ENCODE measurements at regions not wholly inside any gene's neighbourhood (a gene's known extent, or its start where the extent isn't known, plus 50 kb on each side); places are given as distances from the start of the nearest gene placed in this dataset.

DNA sequence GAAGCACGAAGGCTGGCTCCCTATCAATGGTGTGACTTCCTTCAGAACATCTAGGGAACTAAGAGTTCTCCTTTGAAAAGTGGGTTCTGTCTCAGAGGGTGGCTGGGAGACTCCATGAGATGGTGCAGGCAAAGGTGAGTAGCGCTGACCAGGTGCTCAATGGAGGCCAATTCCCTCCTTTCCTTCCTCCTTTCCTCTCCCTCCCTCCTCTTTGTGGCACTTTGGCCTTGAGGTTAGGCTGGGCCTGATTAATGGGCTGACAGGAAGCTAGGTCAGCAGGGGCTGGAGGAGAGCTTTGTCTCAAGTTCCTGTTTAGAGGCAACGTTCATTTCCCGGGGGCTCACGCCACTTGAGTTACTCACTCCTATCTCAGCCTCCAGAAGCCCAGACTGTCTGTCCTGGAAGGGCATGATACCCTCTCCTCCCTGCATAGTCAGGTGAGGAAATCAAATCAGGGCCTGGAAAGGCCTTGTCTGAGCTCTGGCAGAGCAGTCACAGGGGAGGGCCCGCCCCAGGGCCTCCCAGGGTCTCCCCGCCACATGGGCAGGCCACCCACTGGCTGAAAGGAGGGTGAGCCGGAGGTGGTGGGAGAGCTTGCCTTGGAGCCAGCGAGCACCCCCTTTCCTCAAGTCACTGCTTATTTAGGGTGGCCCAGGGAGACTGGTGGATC, 58.4 kb upstream of the SSBP3 start:
- no peaks in the 10 kb centered on the region for H3K9me3 Mint-ChIP-seq
- H3K27me3 Mint-ChIP-seq (ENCODE audit: low read depth), result no peaks in the 10 kb centered on the region
- no peak for DNase-seq
- peak overlapping the region; percentile 18 to 68 for H3K4me3 Mint-ChIP-seq
- ATAC-seq (replicated peaks in 1 of 2), result peak in 1 of 2 donors; percentile 29
- peaks cover 42% of the 10 kb centered on the region for H3K4me1 Mint-ChIP-seq (ENCODE audit: low read depth)
- no peaks in the 10 kb centered on the region for H3K36me3 Mint-ChIP-seq (ENCODE audit: insufficient read depth in 2 of 2)
- H3K27ac Mint-ChIP-seq, result peak overlapping the region; percentile 13

DNA sequence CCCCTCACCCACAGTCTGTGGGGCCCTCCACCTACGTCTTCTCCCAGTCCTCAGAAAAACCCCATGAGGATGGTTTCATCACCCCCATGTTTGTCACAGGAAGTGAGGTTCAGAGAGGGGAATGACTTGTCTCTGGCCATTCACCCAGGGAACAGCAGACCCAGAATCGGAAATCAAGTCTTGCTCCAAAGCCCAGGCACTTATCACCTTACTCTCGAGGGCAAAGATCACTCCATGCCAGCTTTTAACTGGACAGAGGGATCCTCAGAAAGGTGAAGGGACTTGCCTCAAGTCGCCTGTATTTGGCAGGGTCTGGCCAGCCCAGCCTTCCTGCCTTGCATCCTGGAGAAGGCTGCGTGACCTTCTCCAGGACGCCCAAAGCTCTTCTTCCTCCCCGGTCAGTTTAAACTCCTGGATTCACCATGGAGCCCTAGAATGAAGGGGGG, 57.9 kb upstream of the SSBP3 start:
- DNase-seq, result peak; percentile 41 to 53
- peaks cover 43% of the 10 kb centered on the region for H3K4me1 Mint-ChIP-seq (ENCODE audit: low read depth)
- ATAC-seq (replicated peaks in 1 of 2), result peak; percentile 82 to 84
- peak overlapping the region; percentile 13 for H3K27ac Mint-ChIP-seq
- no peaks in the 10 kb centered on the region for H3K36me3 Mint-ChIP-seq (ENCODE audit: insufficient read depth in 2 of 2)
- H3K9me3 Mint-ChIP-seq, result no peaks in the 10 kb centered on the region
- H3K4me3 Mint-ChIP-seq, result peak overlapping the region; percentile 27 to 68
- H3K27me3 Mint-ChIP-seq (ENCODE audit: low read depth), result no peaks in the 10 kb centered on the region

GRCh38 chr1:54463259-54464030, 57.3 kb upstream of the SSBP3 start:
- DNase-seq (no peak), ATAC-seq (replicated peaks in 1 of 2) (no peak)
- H3K9me3 Mint-ChIP-seq, result no peaks in the 10 kb centered on the region
- no peaks in the 10 kb centered on the region for H3K27me3 Mint-ChIP-seq (ENCODE audit: low read depth)
- peaks cover 38% of the 10 kb centered on the region for H3K4me1 Mint-ChIP-seq (ENCODE audit: low read depth)
- H3K4me3 Mint-ChIP-seq, result peak overlapping the region; percentile 27 to 68
- H3K27ac Mint-ChIP-seq, result peak overlapping the region; percentile 13
- H3K36me3 Mint-ChIP-seq (ENCODE audit: insufficient read depth in 2 of 2), result no peaks in the 10 kb centered on the region

GRCh38 chr1:54462597-54463258, 56.5 kb upstream of the SSBP3 start:
- Mint-ChIP-seq H3K36me3 (ENCODE audit: insufficient read depth in 2 of 2) (no peaks in the 10 kb centered on the region), H3K27me3 (ENCODE audit: low read depth) (no peaks in the 10 kb centered on the region)

DNA sequence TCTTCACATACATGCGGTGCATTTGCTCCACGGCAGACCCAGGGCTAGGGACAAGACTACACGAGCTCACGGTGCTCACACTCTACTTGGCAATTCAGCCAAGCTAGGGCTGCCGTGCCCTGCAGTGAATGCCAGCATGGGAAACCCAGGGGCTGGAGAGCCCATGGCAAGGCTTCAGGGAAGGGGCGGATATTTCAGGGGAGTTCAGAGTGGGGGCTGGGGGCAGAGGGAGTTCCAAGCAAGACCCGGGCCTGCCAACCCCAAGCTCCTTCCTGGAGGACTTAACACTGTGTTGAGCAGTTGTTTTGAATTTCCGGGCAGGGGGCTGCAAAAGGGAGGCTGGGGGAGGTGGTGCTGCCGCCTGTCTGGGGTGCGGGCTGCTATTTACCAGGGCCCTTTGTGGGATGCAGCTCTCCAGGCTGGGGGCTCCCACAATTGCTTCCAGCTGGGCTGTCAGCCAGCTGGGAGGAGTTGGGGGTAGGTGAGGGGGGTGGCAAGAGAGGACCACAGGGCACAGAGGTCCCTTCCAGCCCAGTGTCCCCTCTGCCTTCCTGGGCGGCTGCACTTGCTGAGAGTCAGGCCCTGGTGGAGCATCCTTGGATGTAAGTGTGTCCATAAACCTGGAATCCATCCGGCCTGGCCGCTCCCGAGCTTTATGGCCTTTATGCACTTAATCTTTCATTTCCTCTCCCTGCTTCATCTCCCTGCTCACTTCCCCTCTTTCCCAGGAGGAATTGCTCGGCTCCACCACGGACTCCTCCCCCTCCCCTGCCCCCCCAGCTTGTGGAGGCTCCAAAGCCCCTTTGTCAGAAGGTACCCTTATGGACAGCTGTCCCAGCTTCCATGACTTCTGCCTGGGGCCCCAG, 55.8 kb upstream of the SSBP3 start:
- Mint-ChIP-seq H3K4me3 (peak overlapping the region in 1 of 2 donors; percentile 20), H3K36me3 (ENCODE audit: insufficient read depth in 2 of 2) (no peaks in the 10 kb centered on the region), H3K27ac (no peak overlapping the region), H3K27me3 (ENCODE audit: low read depth) (no peaks in the 10 kb centered on the region), H3K9me3 (no peaks in the 10 kb centered on the region), H3K4me1 (ENCODE audit: low read depth) (peaks cover 42% of the 10 kb centered on the region)
- DNase-seq, result no peak
- no peak for ATAC-seq (replicated peaks in 1 of 2)

More at GRCh38 chr1:54462597-54463258, 56.5 kb upstream of the SSBP3 start:
- Mint-ChIP-seq H3K4me3 (no peak overlapping the region), H3K9me3 (no peaks in the 10 kb centered on the region), H3K4me1 (ENCODE audit: low read depth) (peaks cover 42% of the 10 kb centered on the region), H3K27ac (no peak overlapping the region)
- DNase-seq (no peak), ATAC-seq (replicated peaks in 1 of 2) (no peak)

- ATAC-seq (replicated peaks in 1 of 2) (no peak), DNase-seq (no peak)
- no peak overlapping the region for H3K4me3 Mint-ChIP-seq
- H3K36me3 Mint-ChIP-seq (ENCODE audit: insufficient read depth in 2 of 2), result no peaks in the 10 kb centered on the region
- no peaks in the 10 kb centered on the region for H3K9me3 Mint-ChIP-seq
- H3K4me1 Mint-ChIP-seq (ENCODE audit: low read depth), result peaks cover 42% of the 10 kb centered on the region
- H3K27me3 Mint-ChIP-seq (ENCODE audit: low read depth), result no peaks in the 10 kb centered on the region
- no peak overlapping the region for H3K27ac Mint-ChIP-seq
Measured at GRCh38 chr1:54460861-54461387, 54.7 kb upstream of the SSBP3 start.

DNA sequence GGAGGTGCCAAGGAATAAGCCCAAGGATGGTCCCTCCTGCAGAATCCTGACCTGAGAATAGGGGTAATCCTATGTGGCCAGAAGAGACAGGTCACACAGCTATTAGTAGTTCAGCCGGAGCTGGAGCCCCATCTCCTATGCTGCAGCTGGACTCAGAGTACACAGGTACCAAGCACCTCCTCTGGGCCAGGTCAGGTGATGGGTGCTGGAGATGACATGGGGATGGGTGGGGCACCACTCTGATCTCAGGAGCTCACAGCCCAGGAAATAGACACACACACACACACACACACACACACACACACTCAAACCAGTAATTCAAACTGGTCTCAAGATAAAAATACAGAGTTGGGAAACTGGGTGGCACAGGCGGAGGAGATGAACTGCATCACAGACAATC, 54.2 kb upstream of the SSBP3 start:
- H3K4me3 Mint-ChIP-seq, result no peak overlapping the region
- peak overlapping the region; percentile 29 for H3K27ac Mint-ChIP-seq
- DNase-seq (no peak), ATAC-seq (replicated peaks in 1 of 2) (peak in 1 of 2 donors; percentile 49)
- peaks cover 42% of the 10 kb centered on the region for H3K4me1 Mint-ChIP-seq (ENCODE audit: low read depth)
- no peaks in the 10 kb centered on the region for H3K36me3 Mint-ChIP-seq (ENCODE audit: insufficient read depth in 2 of 2)
- no peaks in the 10 kb centered on the region for H3K27me3 Mint-ChIP-seq (ENCODE audit: low read depth)
- H3K9me3 Mint-ChIP-seq, result no peaks in the 10 kb centered on the region

- H3K4me1 Mint-ChIP-seq (ENCODE audit: low read depth), result peaks cover 42% of the 10 kb centered on the region
- H3K27me3 Mint-ChIP-seq (ENCODE audit: low read depth), result no peaks in the 10 kb centered on the region
- no peaks in the 10 kb centered on the region for H3K36me3 Mint-ChIP-seq (ENCODE audit: insufficient read depth in 2 of 2)
- H3K9me3 Mint-ChIP-seq, result no peaks in the 10 kb centered on the region
- ATAC-seq (replicated peaks in 1 of 2) (peak; percentile 5 to 14), DNase-seq (no peak)
- H3K4me3 Mint-ChIP-seq, result no peak overlapping the region
- no peak overlapping the region for H3K27ac Mint-ChIP-seq
Measured at GRCh38 chr1:54459726-54460191, 53.6 kb upstream of the SSBP3 start.

- H3K36me3 Mint-ChIP-seq (ENCODE audit: insufficient read depth in 2 of 2), result no peaks in the 10 kb centered on the region
- H3K27ac Mint-ChIP-seq, result peak overlapping the region; percentile 3
- H3K4me3 Mint-ChIP-seq, result no peak overlapping the region
- H3K27me3 Mint-ChIP-seq (ENCODE audit: low read depth), result no peaks in the 10 kb centered on the region
- H3K4me1 Mint-ChIP-seq (ENCODE audit: low read depth), result peaks cover 37% of the 10 kb centered on the region
- no peak for DNase-seq
- no peak for ATAC-seq (replicated peaks in 1 of 2)
- H3K9me3 Mint-ChIP-seq, result no peaks in the 10 kb centered on the region
Measured at GRCh38 chr1:54459140-54459539, 52.9 kb upstream of the SSBP3 start.

DNA sequence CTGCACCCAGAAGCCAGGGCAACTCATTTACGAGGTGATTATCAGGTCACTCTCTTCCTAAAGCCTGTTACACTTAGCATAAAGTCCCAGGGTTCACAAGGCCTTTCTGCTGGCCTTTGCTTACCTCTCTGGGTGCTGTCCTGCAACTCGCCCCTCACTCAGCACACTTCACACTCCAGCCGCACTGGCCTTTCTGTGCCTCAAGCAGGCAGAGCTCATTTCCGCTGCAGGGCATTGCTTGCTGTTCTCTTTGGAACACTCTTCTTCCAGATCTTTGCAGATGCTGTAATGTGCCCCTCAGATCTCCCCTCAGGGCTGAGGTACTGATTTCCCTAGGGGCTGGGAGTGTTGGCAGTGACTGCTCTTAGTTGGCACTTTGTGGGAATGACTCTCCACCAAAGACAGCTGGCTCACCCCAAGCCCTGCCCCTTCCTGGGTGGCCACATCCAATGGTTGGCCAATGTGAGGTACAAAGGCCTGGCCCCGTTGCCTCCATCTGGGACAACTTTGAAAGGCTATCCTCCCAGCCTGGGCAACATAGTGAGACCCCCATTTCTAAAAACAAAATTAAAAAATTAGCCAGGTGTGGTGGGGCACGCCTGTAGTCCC, 50.8 kb upstream of the SSBP3 start:
- H3K27me3 Mint-ChIP-seq (ENCODE audit: low read depth), result no peaks in the 10 kb centered on the region
- peaks cover 26% of the 10 kb centered on the region for H3K4me1 Mint-ChIP-seq (ENCODE audit: low read depth)
- peaks cover 0 to 2% of the 10 kb centered on the region in 2 donors for H3K9me3 Mint-ChIP-seq
- H3K36me3 Mint-ChIP-seq (ENCODE audit: insufficient read depth in 2 of 2), result no peaks in the 10 kb centered on the region
- DNase-seq (no peak), ATAC-seq (replicated peaks in 1 of 2) (no peak)
- no peak overlapping the region for H3K4me3 Mint-ChIP-seq
- no peak overlapping the region for H3K27ac Mint-ChIP-seq

GRCh38 chr1:54456361-54456760, 50.2 kb upstream of the SSBP3 start:
- H3K27ac Mint-ChIP-seq, result no peak overlapping the region
- H3K4me3 Mint-ChIP-seq, result no peak overlapping the region
- no peaks in the 10 kb centered on the region for H3K36me3 Mint-ChIP-seq (ENCODE audit: insufficient read depth in 2 of 2)
- no peaks in the 10 kb centered on the region for H3K27me3 Mint-ChIP-seq (ENCODE audit: low read depth)
- peaks cover 26% of the 10 kb centered on the region for H3K4me1 Mint-ChIP-seq (ENCODE audit: low read depth)
- no peak for DNase-seq
- H3K9me3 Mint-ChIP-seq, result peaks cover 1 to 3% of the 10 kb centered on the region in 2 donors
- ATAC-seq (replicated peaks in 1 of 2), result no peak
